Stimulated activated CD4-positive, alpha-beta T cell treated with anti-CD3 and anti-CD28 coated beads, Interleukin-4, amount 100 ng/mL, for 24 hours (primary cell): ENCODE measurements at regions not wholly inside any gene's neighbourhood (a gene's known extent, or its start where the extent isn't known, plus 50 kb on each side); places are given as distances from the start of the nearest gene placed in this dataset.

Source experiments
- DNase-seq: peaks from one replicate; pipeline ENCODE4 v3.0.0-alpha.2; 2020

DNA sequence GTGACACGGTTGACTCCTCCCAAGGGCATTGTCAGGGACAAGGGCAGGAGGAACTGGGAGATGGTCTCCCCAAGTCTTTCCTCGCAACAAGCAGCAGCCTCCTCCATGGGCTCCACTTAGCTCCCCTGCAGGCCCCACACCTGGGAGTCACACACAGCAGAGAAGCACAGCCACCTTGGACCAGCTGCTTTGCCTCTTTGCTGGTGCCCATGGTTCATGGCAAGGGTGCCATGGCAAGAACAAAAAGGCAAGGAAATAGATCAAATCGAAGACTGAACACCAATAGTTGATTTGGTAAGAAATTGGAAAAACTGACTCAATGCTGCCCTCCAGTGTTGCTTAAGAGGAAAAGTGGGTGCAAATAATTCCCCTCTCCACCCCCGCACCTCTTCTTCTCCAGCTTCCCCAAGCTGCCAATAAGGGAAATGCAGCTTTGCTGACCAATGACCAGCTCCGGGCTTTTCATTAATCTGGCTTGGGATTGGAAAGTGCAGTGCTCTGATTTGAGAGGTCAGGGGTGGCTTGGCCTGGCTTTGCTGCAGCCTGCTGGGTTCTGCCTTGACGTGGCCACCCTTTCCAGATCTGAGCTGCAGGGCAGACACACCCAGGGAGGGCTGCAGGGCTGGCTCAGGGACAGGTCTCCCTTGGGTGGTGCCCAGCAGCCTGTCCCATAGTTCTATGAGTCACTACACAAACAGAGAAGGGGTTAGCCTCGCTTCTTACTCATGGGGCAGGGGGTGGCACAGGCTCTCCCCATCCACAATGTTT, 162.0 kb downstream of the KLF13 start:
- DNase-seq = peak; percentile 46

DNA sequence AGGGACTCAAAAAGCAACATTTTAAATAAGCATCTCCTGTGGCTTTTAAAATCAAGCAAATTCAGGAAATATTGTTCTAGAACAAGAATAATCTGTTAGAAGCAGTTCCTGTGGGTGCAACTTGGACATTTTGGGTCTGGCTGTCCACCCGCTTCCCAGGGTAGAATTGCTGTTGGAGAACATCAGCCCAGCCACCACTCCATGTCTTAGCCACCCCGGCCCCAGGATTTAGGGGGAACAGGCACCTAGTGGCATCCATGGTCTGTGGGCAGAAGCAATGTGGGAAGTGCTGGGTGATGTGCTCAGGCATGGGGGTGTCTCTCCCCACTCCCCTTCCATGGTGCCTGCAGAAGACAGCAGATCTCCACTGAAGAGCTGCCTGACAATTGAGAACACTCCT, 162.6 kb downstream of the KLF13 start:
- no peak for DNase-seq

- DNase-seq = peak; percentile 48
Observed at GRCh38 chr15:31489801-31490646, 163.4 kb downstream of the KLF13 start.

- DNase-seq = no peak
Observed at GRCh38 chr15:31494786-31495185, 168.2 kb downstream of the KLF13 start.

GRCh38 chr15:31495281-31495680, 168.6 kb downstream of the KLF13 start:
- peak; percentile 2 for DNase-seq

DNA sequence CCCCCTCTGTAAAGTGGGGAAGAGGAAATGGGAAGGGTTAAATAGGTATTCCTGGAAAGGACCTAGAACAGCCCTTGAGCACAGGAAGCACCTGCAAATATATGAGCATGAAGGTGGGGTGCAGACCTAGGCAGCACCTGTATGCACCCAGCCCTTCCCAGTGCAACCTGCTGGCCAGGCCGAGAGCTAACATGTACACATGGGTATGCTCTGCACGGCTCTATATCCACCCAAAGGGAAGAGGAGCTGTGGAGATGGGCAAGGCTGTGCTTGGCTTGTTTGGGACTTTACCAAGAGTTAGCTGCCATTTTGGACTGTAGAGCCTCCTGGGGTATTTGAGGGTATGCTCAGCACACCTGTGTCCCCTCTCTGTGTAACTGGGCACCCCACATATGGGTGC, 171.2 kb downstream of the KLF13 start:
- no peak for DNase-seq

- DNase-seq = no peak
Observed at GRCh38 chr15:31498329-31498728, 171.7 kb downstream of the KLF13 start.

- no peak for DNase-seq
Observed at GRCh38 chr15:31498756-31499155, 172.1 kb downstream of the KLF13 start.

DNA sequence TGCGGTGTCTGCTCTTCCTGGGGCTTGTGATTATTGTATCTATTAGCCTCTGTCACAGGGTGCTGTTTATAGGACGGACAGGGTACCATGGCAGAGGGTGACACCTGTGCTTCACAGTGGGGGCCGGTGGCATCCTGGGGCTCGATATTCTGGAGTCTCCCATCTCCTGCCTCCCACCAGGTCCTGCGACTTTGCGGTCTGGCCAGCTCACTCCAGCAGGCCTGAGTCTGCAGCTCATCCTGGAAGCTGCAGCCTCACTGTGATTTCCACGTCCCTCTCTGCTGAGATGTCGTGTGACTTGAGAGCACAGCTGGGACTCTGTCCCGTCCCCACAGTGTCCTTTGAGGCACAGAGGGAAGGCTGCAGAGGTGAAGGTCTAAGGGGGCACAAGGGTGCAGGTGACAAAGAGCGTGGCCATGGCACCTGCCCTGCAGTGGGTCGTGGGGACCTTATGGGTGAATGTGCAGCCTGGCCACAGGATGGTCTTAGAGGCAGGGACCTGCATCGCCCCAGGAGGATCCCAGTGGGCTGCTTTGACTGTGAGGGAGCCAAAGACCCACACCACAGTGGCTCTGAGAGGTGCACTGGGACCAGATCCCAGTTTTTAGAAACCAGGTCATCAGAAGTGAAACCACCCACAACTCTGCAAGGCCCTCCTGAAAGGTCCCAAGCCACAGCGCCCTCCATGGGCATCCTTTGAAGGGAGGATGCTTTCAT, 172.8 kb downstream of the KLF13 start:
- DNase-seq = no peak

- DNase-seq = no peak
Observed at GRCh38 chr15:31499953-31500765, 173.5 kb downstream of the KLF13 start.

- DNase-seq = peak; percentile 0
Observed at GRCh38 chr15:31500766-31501449, 174.3 kb downstream of the KLF13 start.

DNA sequence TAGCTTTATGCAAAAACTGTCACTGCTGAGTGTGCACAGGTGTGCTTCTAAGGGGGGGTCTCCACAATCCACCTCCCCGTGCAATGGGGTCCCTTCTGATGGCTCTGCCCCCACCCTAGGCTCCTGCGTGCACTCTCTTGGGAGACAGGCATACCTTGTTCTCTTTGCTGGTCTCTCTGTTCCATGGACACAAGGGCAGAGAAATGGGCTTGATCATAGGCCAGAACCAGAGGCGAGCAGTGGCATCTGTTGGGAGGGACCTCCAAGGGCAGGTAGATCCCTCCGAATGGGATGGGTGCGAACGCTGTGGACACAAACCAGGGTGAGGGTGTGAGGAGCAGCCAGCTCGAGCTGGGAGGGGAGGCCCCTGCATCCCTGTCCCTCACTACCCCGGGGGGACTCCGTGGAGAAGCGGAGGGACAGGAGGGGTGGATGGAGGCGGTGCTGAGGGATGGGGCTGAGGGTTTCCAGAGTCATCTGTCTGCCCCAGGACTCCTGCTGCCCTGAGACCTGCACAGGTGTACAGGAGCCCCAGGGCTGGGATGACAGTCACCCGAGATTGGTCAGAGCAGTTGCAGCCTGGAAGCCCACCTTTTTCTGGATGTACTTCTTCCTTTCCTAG, 175.0 kb downstream of the KLF13 start:
- peak; percentile 2 for DNase-seq

GRCh38 chr15:31502541-31503229, 176.1 kb downstream of the KLF13 start:
- peak; percentile 1 for DNase-seq

- peak; percentile 1 for DNase-seq
Observed at GRCh38 chr15:31503256-31503655, 176.6 kb downstream of the KLF13 start.

- DNase-seq = peak; percentile 1
Observed at GRCh38 chr15:31503758-31504461, 177.3 kb downstream of the KLF13 start.

- peak; percentile 2 for DNase-seq
Observed at GRCh38 chr15:31504462-31504839, 177.8 kb downstream of the KLF13 start.

DNA sequence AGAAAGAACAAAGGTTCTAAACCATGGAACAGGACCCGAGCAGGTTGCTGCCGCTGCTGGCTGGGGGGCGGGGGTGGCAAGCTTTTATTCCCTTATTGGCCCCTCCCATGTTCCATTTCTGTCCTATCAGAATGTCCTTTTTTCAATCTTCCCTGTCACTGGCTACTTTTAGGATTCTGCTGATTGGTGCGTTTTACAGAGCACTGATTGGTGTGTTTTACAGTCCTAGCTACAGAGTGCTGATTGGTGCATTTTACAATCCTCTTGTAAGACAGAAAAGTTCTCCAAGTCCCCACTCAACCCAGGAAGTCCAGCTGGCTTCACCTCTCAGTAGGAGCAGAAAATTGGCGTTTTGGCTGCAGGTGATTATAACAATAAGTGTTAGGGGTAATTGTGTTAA, 180.9 kb downstream of the KLF13 start:
- peak; percentile 1 for DNase-seq

DNA sequence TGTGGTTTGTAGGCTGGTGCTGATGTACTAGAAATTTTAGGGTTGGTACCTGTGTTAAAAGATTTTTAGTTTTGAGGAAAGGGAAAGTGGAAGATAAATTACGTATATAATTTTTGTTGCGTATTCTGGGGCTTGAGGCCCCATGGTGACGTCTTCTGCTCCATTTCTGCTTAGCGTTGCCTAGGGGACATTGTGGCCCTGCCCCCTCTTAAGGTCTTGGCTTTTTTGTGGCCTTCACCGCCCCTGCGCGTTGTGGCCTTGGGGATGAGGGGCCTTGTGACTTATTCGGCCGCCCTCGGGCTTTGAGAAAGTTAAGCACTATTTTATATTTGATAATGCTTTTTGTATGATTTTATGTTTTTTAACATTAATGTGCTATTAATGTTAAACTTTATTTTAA, 182.0 kb downstream of the KLF13 start:
- peak; percentile 1 for DNase-seq

DNA sequence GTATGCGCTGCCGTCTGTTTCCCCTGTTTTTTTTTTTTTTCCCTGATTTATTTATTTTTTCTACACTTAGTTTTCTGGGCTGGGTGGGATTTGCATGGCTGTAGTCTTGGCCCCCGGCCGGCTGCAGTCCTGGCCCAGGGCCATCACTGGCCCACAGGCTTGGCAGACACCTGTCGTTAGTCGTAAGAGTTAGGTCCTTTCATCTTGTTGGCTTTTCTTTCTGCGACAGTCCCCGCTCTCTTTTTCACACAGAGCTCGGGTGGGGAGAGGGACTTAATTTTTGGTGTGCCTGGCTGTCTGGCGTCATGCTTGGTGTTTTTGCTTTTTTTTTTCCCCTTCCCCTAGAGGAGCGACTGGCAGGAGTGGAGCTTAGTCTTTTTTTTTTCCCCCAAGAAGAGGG, 183.4 kb downstream of the KLF13 start:
- DNase-seq = peak; percentile 3

DNA sequence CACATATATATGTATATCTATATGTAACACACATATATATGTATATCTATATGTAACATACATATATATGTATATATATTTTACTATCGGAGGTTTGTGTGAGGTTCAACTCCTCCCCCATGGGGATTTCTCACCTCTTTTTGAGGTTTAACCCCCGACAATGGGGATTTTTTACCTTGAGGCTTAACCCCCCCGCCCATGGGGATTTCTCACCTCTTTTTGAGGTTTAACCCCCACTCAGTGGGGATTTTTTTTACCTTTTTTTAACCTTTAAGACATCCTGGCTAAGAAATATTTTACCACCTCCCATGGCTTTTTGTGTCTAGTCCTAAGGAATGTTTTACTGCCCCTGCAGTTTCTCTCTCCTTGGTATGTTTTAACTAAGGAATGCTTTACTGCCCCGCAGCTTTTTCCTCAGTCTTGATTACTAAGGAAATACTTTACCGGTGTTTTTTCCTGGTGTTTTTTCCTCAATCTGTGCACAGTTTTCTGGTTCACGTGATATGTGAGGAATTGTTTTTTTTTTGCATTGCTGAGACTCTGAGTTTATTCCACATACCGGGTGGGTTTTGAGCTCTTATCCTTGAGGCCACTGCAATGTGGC, 185.2 kb downstream of the KLF13 start:
- peak; percentile 62 for DNase-seq
